T-helper 1 cell treated with Interleukin-12 subunit alpha and Interleukin-12 subunit beta and Interleukin-4 antibody, amounts not matched to agents 30 μg/mL and 1 μg/mL, for 36 hours (primary cell): ENCODE measurements at regions not wholly inside any gene's neighbourhood (a gene's known extent, or its start where the extent isn't known, plus 50 kb on each side); places are given as distances from the start of the nearest gene placed in this dataset.
"Not testable (repeated sequence)": the region's sequence is repeated elsewhere in the genome, so short reads cannot be mapped to it uniquely, and the experiment has no call there.

Source experiments
- H3K27ac Mint-ChIP-seq: one replicate; pipeline ENCODE4 v1.8.0; 2021; ENCODE audit warnings: mild to moderate bottlenecking, mixed read lengths
- H3K27me3 Mint-ChIP-seq: one replicate; pipeline ENCODE4 v1.8.0; 2021; ENCODE audit warnings: low read depth, mixed read lengths
- H3K36me3 Mint-ChIP-seq: one replicate; pipeline ENCODE4 v1.8.0; 2021; ENCODE audit warnings: low read depth, mixed read lengths
- H3K4me1 Mint-ChIP-seq: one replicate; pipeline ENCODE4 v1.8.0; 2021; ENCODE audit warnings: low read depth, mixed read lengths
- H3K4me3 Mint-ChIP-seq: one replicate; pipeline ENCODE4 v1.8.0; 2021; ENCODE audit warnings: mild to moderate bottlenecking, moderate library complexity, mixed read lengths
- H3K9me3 Mint-ChIP-seq: one replicate; pipeline ENCODE4 v1.8.0; 2021; ENCODE audit warnings: mixed read lengths

DNA sequence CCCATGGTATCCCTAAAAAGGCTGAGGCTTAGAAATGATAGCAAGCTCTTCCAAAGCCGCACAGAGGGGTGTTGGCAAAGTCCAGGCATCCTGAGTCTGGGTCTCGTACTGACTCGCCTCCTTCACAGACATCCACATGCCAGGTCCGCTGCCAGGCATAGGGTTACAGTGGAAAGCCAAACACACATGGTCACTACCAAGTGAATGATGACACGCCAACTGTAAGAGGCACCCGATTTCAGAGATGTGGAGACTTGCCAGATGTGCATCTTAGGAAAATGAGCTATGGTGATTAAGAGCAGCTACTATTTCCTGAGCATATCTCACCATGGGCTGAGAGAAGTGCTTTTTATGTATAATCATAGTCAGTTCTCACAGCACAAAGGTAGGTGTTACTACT is 314.9 kb downstream of the MIAT start:
- Mint-ChIP-seq H3K36me3 (no peaks in the 10 kb centered on the region), H3K4me1 (no peaks in the 10 kb centered on the region), H3K27ac (no peak overlapping the region), H3K9me3 (no peaks in the 10 kb centered on the region), H3K27me3 (no peaks in the 10 kb centered on the region), H3K4me3 (no peak overlapping the region)

GRCh38 chr22:26972915-26973314 is 315.5 kb downstream of the MIAT start:
- H3K4me3 Mint-ChIP-seq, H3K4me1 Mint-ChIP-seq, H3K27me3 Mint-ChIP-seq, H3K9me3 Mint-ChIP-seq, H3K36me3 Mint-ChIP-seq, H3K27ac Mint-ChIP-seq: not testable (repeated sequence)

- H3K27me3 Mint-ChIP-seq = no peaks in the 10 kb centered on the region
- H3K9me3 Mint-ChIP-seq = no peaks in the 10 kb centered on the region
- H3K4me1 Mint-ChIP-seq = no peaks in the 10 kb centered on the region
- H3K4me3 Mint-ChIP-seq = no peak overlapping the region
- H3K36me3 Mint-ChIP-seq = no peaks in the 10 kb centered on the region
- H3K27ac Mint-ChIP-seq = no peak overlapping the region
Measured at GRCh38 chr22:26974034-26974433, 316.6 kb downstream of the MIAT start.

DNA sequence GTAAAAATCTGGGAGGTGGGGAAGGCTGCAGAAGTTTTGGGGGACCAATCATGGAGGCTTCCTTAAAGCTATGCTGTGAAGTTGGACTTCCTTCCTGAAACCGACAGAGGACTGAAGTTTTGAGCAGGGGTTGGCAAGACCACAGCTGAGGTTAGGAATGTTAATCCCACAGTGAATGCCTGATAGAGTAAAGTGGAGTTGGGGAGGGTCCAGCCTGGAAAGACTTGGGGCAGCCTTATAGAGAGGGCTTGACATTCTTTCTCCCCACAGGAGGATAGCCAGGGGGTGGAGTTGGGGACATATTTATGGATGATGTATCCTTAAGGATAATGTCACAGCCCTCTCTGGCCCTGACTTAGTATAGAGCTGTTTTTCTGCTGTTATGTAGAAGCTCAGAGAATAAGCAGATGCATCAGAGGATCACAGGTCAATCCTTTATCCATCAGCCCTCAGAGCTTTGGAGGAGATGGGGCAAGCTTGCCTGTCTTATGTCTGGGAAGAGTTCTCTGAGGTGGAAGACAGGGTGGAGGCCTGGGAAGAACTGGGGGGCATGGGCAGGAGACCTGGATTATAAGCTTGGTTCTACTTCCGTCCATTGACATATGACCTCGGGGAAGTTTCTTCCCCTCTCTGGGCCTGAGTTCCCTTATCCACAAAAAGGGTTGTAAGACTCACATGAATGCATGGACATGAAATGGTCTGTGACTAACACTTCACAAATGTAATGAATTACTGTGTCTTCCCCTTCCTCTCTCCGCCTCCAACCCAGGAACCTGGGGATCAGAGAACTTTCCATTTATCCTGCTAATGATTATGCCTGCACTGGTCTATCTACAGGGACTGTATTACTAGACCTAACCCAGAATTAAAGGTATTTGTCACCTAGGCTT is 317.8 kb downstream of the MIAT start:
- Mint-ChIP-seq H3K9me3 (no peaks in the 10 kb centered on the region), H3K27me3 (no peaks in the 10 kb centered on the region), H3K4me3 (no peak overlapping the region), H3K4me1 (no peaks in the 10 kb centered on the region), H3K36me3 (no peaks in the 10 kb centered on the region), H3K27ac (no peak overlapping the region)

GRCh38 chr22:26975865-26976264 is 318.5 kb downstream of the MIAT start:
- Mint-ChIP-seq H3K36me3 (no peaks in the 10 kb centered on the region), H3K27ac (no peak overlapping the region), H3K9me3 (no peaks in the 10 kb centered on the region), H3K4me3 (no peak overlapping the region), H3K4me1 (no peaks in the 10 kb centered on the region), H3K27me3 (no peaks in the 10 kb centered on the region)

- no peaks in the 10 kb centered on the region for H3K9me3 Mint-ChIP-seq
- no peak overlapping the region for H3K27ac Mint-ChIP-seq
- no peak overlapping the region for H3K4me3 Mint-ChIP-seq
- no peaks in the 10 kb centered on the region for H3K36me3 Mint-ChIP-seq
- no peaks in the 10 kb centered on the region for H3K27me3 Mint-ChIP-seq
- no peaks in the 10 kb centered on the region for H3K4me1 Mint-ChIP-seq
Measured at GRCh38 chr22:26977741-26978376, 320.5 kb downstream of the MIAT start.

DNA sequence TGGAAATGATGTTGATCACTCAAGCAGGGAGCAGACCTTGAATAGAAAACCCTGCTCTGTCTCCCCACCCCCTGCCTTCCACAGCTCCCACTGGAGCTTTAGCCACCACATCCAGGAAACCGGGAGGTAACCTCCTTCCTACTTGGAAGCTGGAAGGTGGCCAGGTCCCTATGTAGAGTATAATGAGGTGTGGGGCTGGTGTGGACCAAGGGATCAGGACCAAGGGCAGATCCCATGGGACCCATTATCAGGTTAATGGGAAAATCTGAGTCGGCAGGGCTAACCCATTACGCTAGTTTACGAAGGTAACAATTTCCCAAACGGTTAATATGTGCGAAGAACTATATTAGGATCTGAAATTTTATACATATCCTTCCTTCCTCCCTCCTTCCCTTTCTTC is 321.9 kb downstream of the MIAT start:
- H3K27ac Mint-ChIP-seq = no peak overlapping the region
- no peaks in the 10 kb centered on the region for H3K9me3 Mint-ChIP-seq
- H3K4me1 Mint-ChIP-seq = no peaks in the 10 kb centered on the region
- no peaks in the 10 kb centered on the region for H3K27me3 Mint-ChIP-seq
- H3K36me3 Mint-ChIP-seq = no peaks in the 10 kb centered on the region
- no peak overlapping the region for H3K4me3 Mint-ChIP-seq

DNA sequence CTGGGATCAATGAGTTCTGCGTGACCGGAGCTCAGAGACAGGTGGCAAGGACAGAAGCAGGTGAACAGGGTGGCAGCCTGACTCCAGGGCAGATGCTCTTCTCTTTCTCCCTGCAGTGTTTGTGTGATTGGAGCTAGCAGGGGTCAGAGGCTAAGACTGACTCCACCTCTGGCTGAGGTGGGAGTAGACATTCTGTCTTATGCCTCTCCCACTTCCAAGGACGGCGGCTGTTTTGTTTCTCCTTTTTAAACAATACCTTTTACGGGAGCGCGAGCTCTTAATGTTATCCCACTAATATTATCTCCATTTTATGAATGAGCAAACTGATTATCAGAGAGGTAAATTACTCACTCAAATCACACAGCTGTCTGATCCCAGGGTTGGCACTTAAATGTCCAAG is 323.7 kb downstream of the MIAT start:
- Mint-ChIP-seq H3K4me3 (no peak overlapping the region), H3K36me3 (no peaks in the 10 kb centered on the region), H3K27ac (no peak overlapping the region), H3K9me3 (no peaks in the 10 kb centered on the region), H3K27me3 (no peaks in the 10 kb centered on the region), H3K4me1 (no peaks in the 10 kb centered on the region)

- Mint-ChIP-seq H3K27ac (no peak overlapping the region), H3K27me3 (no peaks in the 10 kb centered on the region), H3K4me1 (no peaks in the 10 kb centered on the region), H3K4me3 (no peak overlapping the region), H3K36me3 (no peaks in the 10 kb centered on the region), H3K9me3 (no peaks in the 10 kb centered on the region)
Measured at GRCh38 chr22:26981541-26981940, 324.2 kb downstream of the MIAT start.

- no peaks in the 10 kb centered on the region for H3K4me1 Mint-ChIP-seq
- no peaks in the 10 kb centered on the region for H3K27me3 Mint-ChIP-seq
- no peaks in the 10 kb centered on the region for H3K9me3 Mint-ChIP-seq
- H3K27ac Mint-ChIP-seq = no peak overlapping the region
- no peaks in the 10 kb centered on the region for H3K36me3 Mint-ChIP-seq
- H3K4me3 Mint-ChIP-seq = no peak overlapping the region
Measured at GRCh38 chr22:26983311-26983710, 325.9 kb downstream of the MIAT start.

DNA sequence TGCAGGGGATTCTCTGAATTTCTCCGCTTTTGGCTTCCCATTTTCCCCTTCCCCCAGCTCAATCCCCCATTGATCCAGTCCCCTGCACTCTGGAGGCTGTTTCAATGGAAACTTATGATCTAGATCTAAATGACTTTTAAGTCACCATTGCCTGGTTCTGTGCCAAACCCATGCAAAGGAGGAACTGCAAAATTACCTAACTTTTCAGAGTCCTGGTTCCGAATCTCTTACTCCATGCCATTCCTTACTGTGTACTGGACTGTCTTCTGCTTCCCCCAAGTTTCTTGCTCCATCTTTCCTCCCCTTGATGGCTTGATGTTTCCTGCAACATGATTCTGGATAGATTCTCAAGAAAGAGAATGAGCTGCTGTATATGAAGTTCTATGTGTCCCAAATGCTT is 327.8 kb downstream of the MIAT start:
- Mint-ChIP-seq H3K27me3 (no peaks in the 10 kb centered on the region), H3K9me3 (no peaks in the 10 kb centered on the region), H3K27ac (no peak overlapping the region), H3K4me3 (no peak overlapping the region), H3K36me3 (no peaks in the 10 kb centered on the region), H3K4me1 (no peaks in the 10 kb centered on the region)

DNA sequence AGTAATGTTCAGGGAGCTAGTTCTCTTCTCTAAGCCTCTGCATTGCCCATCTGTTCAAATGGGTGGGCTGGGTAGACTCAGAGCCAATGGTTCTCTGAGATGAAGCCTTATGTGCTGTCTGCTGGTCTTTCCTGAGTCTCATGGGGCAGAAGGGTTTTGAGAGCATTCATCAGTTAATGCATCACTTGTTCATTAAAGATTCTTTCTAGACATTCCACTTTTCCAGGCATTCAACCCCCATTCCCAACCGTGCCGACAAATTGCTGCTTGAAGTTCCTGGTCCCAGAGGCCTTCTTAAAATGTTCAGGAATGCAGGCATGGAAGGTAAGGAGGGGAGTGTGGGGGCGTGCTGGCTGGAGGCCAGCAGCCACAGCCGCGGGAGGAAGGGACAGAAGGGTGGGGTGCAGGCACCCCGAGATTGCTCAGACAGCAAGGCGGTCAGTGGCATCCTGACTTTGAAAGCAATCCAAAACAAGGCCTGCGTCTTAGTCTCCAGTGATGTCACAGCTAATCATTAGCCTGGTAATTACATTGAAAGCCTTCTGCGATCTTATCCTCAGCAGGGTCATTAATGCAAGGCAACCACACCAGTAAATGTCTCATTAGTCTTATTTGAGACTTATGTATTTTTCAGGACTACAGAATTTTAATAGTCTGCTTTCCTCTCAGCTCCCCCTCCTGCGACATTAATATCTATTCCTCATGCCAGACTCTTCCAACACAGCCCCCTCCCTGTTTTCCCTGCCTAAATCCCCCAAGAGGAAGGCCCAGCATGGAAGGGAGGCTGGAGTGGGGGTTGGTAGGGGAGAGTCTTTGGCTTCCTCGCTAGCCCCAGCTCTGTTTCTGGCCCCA is 328.8 kb downstream of the MIAT start:
- no peaks in the 10 kb centered on the region for H3K9me3 Mint-ChIP-seq
- no peak overlapping the region for H3K4me3 Mint-ChIP-seq
- no peak overlapping the region for H3K27ac Mint-ChIP-seq
- no peaks in the 10 kb centered on the region for H3K27me3 Mint-ChIP-seq
- H3K36me3 Mint-ChIP-seq = no peaks in the 10 kb centered on the region
- H3K4me1 Mint-ChIP-seq = no peaks in the 10 kb centered on the region

GRCh38 chr22:26986884-26987283 is 329.5 kb downstream of the MIAT start:
- H3K4me1 Mint-ChIP-seq = no peaks in the 10 kb centered on the region
- H3K4me3 Mint-ChIP-seq = no peak overlapping the region
- no peaks in the 10 kb centered on the region for H3K27me3 Mint-ChIP-seq
- H3K36me3 Mint-ChIP-seq = no peaks in the 10 kb centered on the region
- H3K9me3 Mint-ChIP-seq = no peaks in the 10 kb centered on the region
- H3K27ac Mint-ChIP-seq = no peak overlapping the region

GRCh38 chr22:26990503-26991189 is 333.3 kb downstream of the MIAT start:
- H3K27me3 Mint-ChIP-seq = no peaks in the 10 kb centered on the region
- H3K4me1 Mint-ChIP-seq = no peaks in the 10 kb centered on the region
- H3K36me3 Mint-ChIP-seq = no peaks in the 10 kb centered on the region
- H3K4me3 Mint-ChIP-seq = no peak overlapping the region
- H3K9me3 Mint-ChIP-seq = no peaks in the 10 kb centered on the region
- no peak overlapping the region for H3K27ac Mint-ChIP-seq
